ENCODE measurements at regions not wholly inside any gene's neighbourhood (a gene's known extent, or its start where the extent isn't known, plus 50 kb on each side); places are given as distances from the start of the nearest gene placed in this dataset.

- TF ChIP-seq ZBED4 (CRISPR knock-in tag; IDR thresholded peaks at IDR 0.05; ENCODE audit: borderline replicate concordance) (no peak), KAT8 (CRISPR knock-in tag; IDR thresholded peaks at IDR 0.05) (peak; percentile 66; the same call in 1 of the 2 replicates), AHR (CRISPR knock-in tag; IDR thresholded peaks at IDR 0.05) (no peak; the same call in 1 of the 2 replicates), ZNF260 (CRISPR knock-in tag; IDR thresholded peaks at IDR 0.05; ENCODE audit: borderline replicate concordance, low read depth) (no peak), ZNF225 (CRISPR knock-in tag; IDR thresholded peaks at IDR 0.05) (no peak), ZNF614 (CRISPR knock-in tag; IDR thresholded peaks at IDR 0.05; ENCODE audit: borderline replicate concordance) (0 out of 2 replicates have a peak, but pooled peaks have one; percentile 66), ZNF362 (CRISPR knock-in tag; IDR thresholded peaks at IDR 0.05; ENCODE audit: borderline replicate concordance) (no peak), SP1 (IDR thresholded peaks at IDR 0.05) (no peak), SP1 (CRISPR knock-in tag; IDR thresholded peaks at IDR 0.05) (no peak), THAP7 (CRISPR knock-in tag; IDR thresholded peaks at IDR 0.05) (no peak), FOXO4 (CRISPR knock-in tag; conservative IDR thresholded peaks at IDR 0.05) (no peak), ZNF282 (IDR thresholded peaks at IDR 0.05; ENCODE audit: partially characterized antibody) (no peak), TEAD3 (CRISPR knock-in tag; optimal IDR thresholded peaks at IDR 0.05; ENCODE audit: borderline replicate concordance) (no peak), YEATS4 (CRISPR knock-in tag; IDR thresholded peaks at IDR 0.05; ENCODE audit: borderline replicate concordance) (peak; percentile 48; the same call in 1 of the 2 replicates), SNAPC5 (CRISPR knock-in tag; IDR thresholded peaks at IDR 0.05; ENCODE audit: borderline replicate concordance) (no peak), ZBTB38 (CRISPR knock-in tag; IDR thresholded peaks at IDR 0.05) (no peak), ZNF343 (CRISPR knock-in tag; IDR thresholded peaks at IDR 0.05) (no peak), HNRNPL (IDR thresholded peaks at IDR 0.05; ENCODE audit: low read depth, low read length) (no peak), ZNF784 (CRISPR knock-in tag; IDR thresholded peaks at IDR 0.05; ENCODE audit: borderline replicate concordance) (no peak), SMYD3 (CRISPR knock-in tag; IDR thresholded peaks at IDR 0.05) (no peak), MAF1 (CRISPR knock-in tag; IDR thresholded peaks at IDR 0.05; ENCODE audit: borderline replicate concordance) (no peak), ZIK1 (CRISPR knock-in tag; IDR thresholded peaks at IDR 0.05; ENCODE audit: borderline replicate concordance, low read depth) (no peak)
These were observed 68.6 kb upstream of the ERRFI1 start (continued) for GRCh38 chr1:8094481-8095241.
